ENCODE measurements at regions not wholly inside any gene's neighbourhood (a gene's known extent, or its start where the extent isn't known, plus 50 kb on each side); places are given as distances from the start of the nearest gene placed in this dataset.
A peak's percentile ranks its signal among the peaks of the same experiment; 100 is the strongest.

- DNase-seq (ENCODE audit: low read depth in 2 of 2), result no peak
Measured at GRCh38 chr5:60260658-60261057, 367.1 kb upstream of the PDE4D start.

GRCh38 chr5:60259730-60260129 lies 366.2 kb upstream of the PDE4D start:
- DNase-seq (ENCODE audit: low read depth in 2 of 2), result no peak

GRCh38 chr5:60257596-60258271 lies 364.2 kb upstream of the PDE4D start:
- DNase-seq (ENCODE audit: low read depth in 2 of 2), result no peak

- DNase-seq (ENCODE audit: low read depth in 2 of 2), result no peak
Measured at GRCh38 chr5:60256546-60256945, 363.0 kb upstream of the PDE4D start.

GRCh38 chr5:60248901-60249300 lies 355.4 kb upstream of the PDE4D start:
- DNase-seq (ENCODE audit: low read depth in 2 of 2), result no peak

GRCh38 chr5:60243713-60244112 lies 350.2 kb upstream of the PDE4D start:
- no peak for DNase-seq (ENCODE audit: low read depth in 2 of 2)

- DNase-seq (ENCODE audit: low read depth in 2 of 2), result no peak
Measured at GRCh38 chr5:60232036-60232795, 338.7 kb upstream of the PDE4D start.

- no peak for DNase-seq (ENCODE audit: low read depth in 2 of 2)
Measured at GRCh38 chr5:60230456-60230855, 336.9 kb upstream of the PDE4D start.

GRCh38 chr5:60229691-60230185 lies 336.2 kb upstream of the PDE4D start:
- DNase-seq (ENCODE audit: low read depth in 2 of 2), result no peak

- DNase-seq (ENCODE audit: low read depth in 2 of 2), result no peak
Measured at GRCh38 chr5:60228676-60229075, 335.1 kb upstream of the PDE4D start.

GRCh38 chr5:60226128-60226527 lies 332.6 kb upstream of the PDE4D start:
- no peak for DNase-seq (ENCODE audit: low read depth in 2 of 2)

GRCh38 chr5:60223342-60223741 lies 329.8 kb upstream of the PDE4D start:
- no peak for DNase-seq (ENCODE audit: low read depth in 2 of 2)

GRCh38 chr5:60219921-60220320 lies 326.4 kb upstream of the PDE4D start:
- DNase-seq (ENCODE audit: low read depth in 2 of 2), result no peak

GRCh38 chr5:60210810-60211209 lies 317.3 kb upstream of the PDE4D start:
- no peak for DNase-seq (ENCODE audit: low read depth in 2 of 2)

GRCh38 chr5:60209146-60209840 lies 315.8 kb upstream of the PDE4D start:
- no peak for DNase-seq (ENCODE audit: low read depth in 2 of 2)

GRCh38 chr5:60208716-60209115 lies 315.2 kb upstream of the PDE4D start:
- no peak for DNase-seq (ENCODE audit: low read depth in 2 of 2)

- no peak for DNase-seq (ENCODE audit: low read depth in 2 of 2)
Measured at GRCh38 chr5:60207040-60207439, 313.5 kb upstream of the PDE4D start.

GRCh38 chr5:60206234-60206633 lies 312.7 kb upstream of the PDE4D start:
- no peak for DNase-seq (ENCODE audit: low read depth in 2 of 2)

- DNase-seq (ENCODE audit: low read depth in 2 of 2), result no peak
Measured at GRCh38 chr5:60205071-60205470, 311.5 kb upstream of the PDE4D start.

- peak; percentile 95 to 96 for DNase-seq (ENCODE audit: low read depth in 2 of 2)
Measured at GRCh38 chr5:60196385-60197113, 303.0 kb upstream of the PDE4D start.

GRCh38 chr5:60195551-60195950 lies 302.0 kb upstream of the PDE4D start:
- DNase-seq (ENCODE audit: low read depth in 2 of 2), result no peak

- no peak for DNase-seq (ENCODE audit: low read depth in 2 of 2)
Measured at GRCh38 chr5:60195083-60195482, 301.6 kb upstream of the PDE4D start.

Data from fibroblast of skin of left quadriceps (primary cell).